ENCODE measurements at regions not wholly inside any gene's neighbourhood (a gene's known extent, or its start where the extent isn't known, plus 50 kb on each side); places are given as distances from the start of the nearest gene placed in this dataset.

- peaks cover 10% of the 10 kb centered on the region for H3K4me1 Mint-ChIP-seq
- H3K27me3 Mint-ChIP-seq (ENCODE audit: low read depth): peaks cover 17% of the 10 kb centered on the region
- TF ChIP-seq CTCF (IDR thresholded peaks at IDR 0.05; ENCODE audit: unreplicated experiment in 3 of 3): no peak
- H3K27ac Mint-ChIP-seq: no peak overlapping the region
- H3K9me3 Mint-ChIP-seq: peaks cover 12% of the 10 kb centered on the region
- peaks cover 4% of the 10 kb centered on the region for H3K36me3 Mint-ChIP-seq (ENCODE audit: low read depth)
- no peak overlapping the region for H3K4me3 Mint-ChIP-seq
Measured at GRCh38 chr12:111249757-111250156, 119.1 kb downstream of the PHETA1 start.

- peaks cover 4% of the 10 kb centered on the region for H3K36me3 Mint-ChIP-seq (ENCODE audit: low read depth)
- no peak for TF ChIP-seq CTCF (IDR thresholded peaks at IDR 0.05; ENCODE audit: unreplicated experiment in 3 of 3)
- peaks cover 14% of the 10 kb centered on the region for H3K27me3 Mint-ChIP-seq (ENCODE audit: low read depth)
- H3K4me1 Mint-ChIP-seq: peaks cover 10% of the 10 kb centered on the region
- H3K27ac Mint-ChIP-seq: peak overlapping the region in 1 of 3 experiments; percentile 75
- peaks cover 17% of the 10 kb centered on the region for H3K9me3 Mint-ChIP-seq
- no peak overlapping the region for H3K4me3 Mint-ChIP-seq
Measured at GRCh38 chr12:111249018-111249370, 119.9 kb downstream of the PHETA1 start.

- Mint-ChIP-seq H3K27me3 (ENCODE audit: low read depth) (peaks cover 13% of the 10 kb centered on the region), H3K4me3 (no peak overlapping the region), H3K9me3 (peaks cover 17% of the 10 kb centered on the region), H3K4me1 (peaks cover 10% of the 10 kb centered on the region), H3K36me3 (ENCODE audit: low read depth) (peaks cover 4% of the 10 kb centered on the region), H3K27ac (peak overlapping the region in 1 of 3 experiments; percentile 75)
- no peak for TF ChIP-seq CTCF (IDR thresholded peaks at IDR 0.05; ENCODE audit: unreplicated experiment in 3 of 3)
Measured at GRCh38 chr12:111248236-111249017, 120.5 kb downstream of the PHETA1 start.

- peaks cover 4% of the 10 kb centered on the region for H3K27me3 Mint-ChIP-seq (ENCODE audit: low read depth)
- peaks cover 10% of the 10 kb centered on the region for H3K4me1 Mint-ChIP-seq
- peaks cover 17% of the 10 kb centered on the region for H3K9me3 Mint-ChIP-seq
- no peak overlapping the region for H3K27ac Mint-ChIP-seq
- peaks cover 4% of the 10 kb centered on the region for H3K36me3 Mint-ChIP-seq (ENCODE audit: low read depth)
- no peak for TF ChIP-seq CTCF (IDR thresholded peaks at IDR 0.05; ENCODE audit: unreplicated experiment in 3 of 3)
- H3K4me3 Mint-ChIP-seq: no peak overlapping the region
Measured at GRCh38 chr12:111247083-111247783, 121.7 kb downstream of the PHETA1 start.

- TF ChIP-seq CTCF (IDR thresholded peaks at IDR 0.05; ENCODE audit: unreplicated experiment in 3 of 3): no peak
- Mint-ChIP-seq H3K9me3 (peaks cover 17% of the 10 kb centered on the region), H3K4me1 (peaks cover 10% of the 10 kb centered on the region), H3K27ac (no peak overlapping the region), H3K27me3 (ENCODE audit: low read depth) (peaks cover under 1% of the 10 kb centered on the region), H3K4me3 (no peak overlapping the region), H3K36me3 (ENCODE audit: low read depth) (peaks cover 4% of the 10 kb centered on the region)
Measured at GRCh38 chr12:111246477-111247011, 122.4 kb downstream of the PHETA1 start.

Data from nephron (organoid).